ENCODE measurements at regions not wholly inside any gene's neighbourhood (a gene's known extent, or its start where the extent isn't known, plus 50 kb on each side); places are given as distances from the start of the nearest gene placed in this dataset.

GRCh38 chr10:56561336-56561735 lies 200.3 kb upstream of the ZWINT start:
- Histone ChIP-seq H3K36me3 (ENCODE audit: control insufficient read depth, insufficient read depth, low read length) (no peaks in the 10 kb centered on the region), H3K27me3 (ENCODE audit: control insufficient read depth, insufficient read depth, low read length) (no peaks in the 10 kb centered on the region), H3K4me1 (ENCODE audit: control insufficient read depth, insufficient read depth, low read length) (no peaks in the 10 kb centered on the region), H3K4me3 (ENCODE audit: low read length) (no peak overlapping the region), H3K9ac (ENCODE audit: low read length) (no peak overlapping the region), H3K27ac (ENCODE audit: low read depth, low read length) (no peak overlapping the region)

GRCh38 chr10:56551037-56551436 lies 190.0 kb upstream of the ZWINT start:
- Histone ChIP-seq H3K4me1 (ENCODE audit: control insufficient read depth, insufficient read depth, low read length) (no peaks in the 10 kb centered on the region), H3K4me3 (ENCODE audit: low read length) (no peak overlapping the region), H3K36me3 (ENCODE audit: control insufficient read depth, insufficient read depth, low read length) (no peaks in the 10 kb centered on the region), H3K9ac (ENCODE audit: low read length) (no peak overlapping the region), H3K27me3 (ENCODE audit: control insufficient read depth, insufficient read depth, low read length) (no peaks in the 10 kb centered on the region), H3K27ac (ENCODE audit: low read depth, low read length) (no peak overlapping the region)

- no peak overlapping the region for H3K9ac ChIP-seq (ENCODE audit: low read length)
- no peak overlapping the region for H3K4me3 ChIP-seq (ENCODE audit: low read length)
- H3K4me1 ChIP-seq (ENCODE audit: control insufficient read depth, insufficient read depth, low read length), result no peaks in the 10 kb centered on the region
- no peaks in the 10 kb centered on the region for H3K36me3 ChIP-seq (ENCODE audit: control insufficient read depth, insufficient read depth, low read length)
- H3K27ac ChIP-seq (ENCODE audit: low read depth, low read length), result no peak overlapping the region
- H3K27me3 ChIP-seq (ENCODE audit: control insufficient read depth, insufficient read depth, low read length), result no peaks in the 10 kb centered on the region
These were observed 186.1 kb upstream of the ZWINT start for GRCh38 chr10:56547163-56547562.

- H3K9ac ChIP-seq (ENCODE audit: low read length), result no peak overlapping the region
- no peak overlapping the region for H3K27ac ChIP-seq (ENCODE audit: low read depth, low read length)
- H3K27me3 ChIP-seq (ENCODE audit: control insufficient read depth, insufficient read depth, low read length), result no peaks in the 10 kb centered on the region
- no peak overlapping the region for H3K4me3 ChIP-seq (ENCODE audit: low read length)
- H3K36me3 ChIP-seq (ENCODE audit: control insufficient read depth, insufficient read depth, low read length), result no peaks in the 10 kb centered on the region
- no peaks in the 10 kb centered on the region for H3K4me1 ChIP-seq (ENCODE audit: control insufficient read depth, insufficient read depth, low read length)
These were observed 176.9 kb upstream of the ZWINT start for GRCh38 chr10:56537984-56538383.

GRCh38 chr10:56522166-56522565 lies 161.1 kb upstream of the ZWINT start:
- Histone ChIP-seq H3K36me3 (ENCODE audit: control insufficient read depth, insufficient read depth, low read length) (no peaks in the 10 kb centered on the region), H3K27me3 (ENCODE audit: control insufficient read depth, insufficient read depth, low read length) (no peaks in the 10 kb centered on the region), H3K27ac (ENCODE audit: low read depth, low read length) (no peak overlapping the region), H3K4me1 (ENCODE audit: control insufficient read depth, insufficient read depth, low read length) (no peaks in the 10 kb centered on the region), H3K9ac (ENCODE audit: low read length) (no peak overlapping the region), H3K4me3 (ENCODE audit: low read length) (no peak overlapping the region)

- H3K27me3 ChIP-seq (ENCODE audit: control insufficient read depth, insufficient read depth, low read length), result no peaks in the 10 kb centered on the region
- no peak overlapping the region for H3K4me3 ChIP-seq (ENCODE audit: low read length)
- no peaks in the 10 kb centered on the region for H3K36me3 ChIP-seq (ENCODE audit: control insufficient read depth, insufficient read depth, low read length)
- H3K4me1 ChIP-seq (ENCODE audit: control insufficient read depth, insufficient read depth, low read length), result no peaks in the 10 kb centered on the region
- H3K27ac ChIP-seq (ENCODE audit: low read depth, low read length), result no peak overlapping the region
- no peak overlapping the region for H3K9ac ChIP-seq (ENCODE audit: low read length)
These were observed 147.5 kb upstream of the ZWINT start for GRCh38 chr10:56508562-56508961.

GRCh38 chr10:56507033-56507432 lies 146.0 kb upstream of the ZWINT start:
- no peak overlapping the region for H3K9ac ChIP-seq (ENCODE audit: low read length)
- H3K27ac ChIP-seq (ENCODE audit: low read depth, low read length), result no peak overlapping the region
- no peaks in the 10 kb centered on the region for H3K36me3 ChIP-seq (ENCODE audit: control insufficient read depth, insufficient read depth, low read length)
- H3K27me3 ChIP-seq (ENCODE audit: control insufficient read depth, insufficient read depth, low read length), result no peaks in the 10 kb centered on the region
- no peaks in the 10 kb centered on the region for H3K4me1 ChIP-seq (ENCODE audit: control insufficient read depth, insufficient read depth, low read length)
- no peak overlapping the region for H3K4me3 ChIP-seq (ENCODE audit: low read length)

- no peaks in the 10 kb centered on the region for H3K4me1 ChIP-seq (ENCODE audit: control insufficient read depth, insufficient read depth, low read length)
- H3K9ac ChIP-seq (ENCODE audit: low read length), result no peak overlapping the region
- H3K36me3 ChIP-seq (ENCODE audit: control insufficient read depth, insufficient read depth, low read length), result no peaks in the 10 kb centered on the region
- no peak overlapping the region for H3K27ac ChIP-seq (ENCODE audit: low read depth, low read length)
- H3K27me3 ChIP-seq (ENCODE audit: control insufficient read depth, insufficient read depth, low read length), result no peaks in the 10 kb centered on the region
- H3K4me3 ChIP-seq (ENCODE audit: low read length), result no peak overlapping the region
These were observed 144.5 kb upstream of the ZWINT start for GRCh38 chr10:56505555-56505954.

GRCh38 chr10:56496186-56496486 lies 135.1 kb upstream of the ZWINT start:
- H3K4me1 ChIP-seq (ENCODE audit: control insufficient read depth, insufficient read depth, low read length), result no peaks in the 10 kb centered on the region
- H3K27me3 ChIP-seq (ENCODE audit: control insufficient read depth, insufficient read depth, low read length), result no peaks in the 10 kb centered on the region
- H3K9ac ChIP-seq (ENCODE audit: low read length), result no peak overlapping the region
- H3K27ac ChIP-seq (ENCODE audit: low read depth, low read length), result no peak overlapping the region
- no peak overlapping the region for H3K4me3 ChIP-seq (ENCODE audit: low read length)
- no peaks in the 10 kb centered on the region for H3K36me3 ChIP-seq (ENCODE audit: control insufficient read depth, insufficient read depth, low read length)

- H3K4me3 ChIP-seq (ENCODE audit: low read length), result no peak overlapping the region
- no peak overlapping the region for H3K9ac ChIP-seq (ENCODE audit: low read length)
- no peaks in the 10 kb centered on the region for H3K36me3 ChIP-seq (ENCODE audit: control insufficient read depth, insufficient read depth, low read length)
These were observed 126.7 kb upstream of the ZWINT start for GRCh38 chr10:56487746-56488145.

GRCh38 chr10:56481521-56482091 lies 120.5 kb upstream of the ZWINT start:
- H3K4me1 ChIP-seq (ENCODE audit: control insufficient read depth, insufficient read depth, low read length), result no peaks in the 10 kb centered on the region
- no peak overlapping the region for H3K4me3 ChIP-seq (ENCODE audit: low read length)
- no peaks in the 10 kb centered on the region for H3K27me3 ChIP-seq (ENCODE audit: control insufficient read depth, insufficient read depth, low read length)
- H3K9ac ChIP-seq (ENCODE audit: low read length), result no peak overlapping the region
- no peaks in the 10 kb centered on the region for H3K36me3 ChIP-seq (ENCODE audit: control insufficient read depth, insufficient read depth, low read length)
- H3K27ac ChIP-seq (ENCODE audit: low read depth, low read length), result no peak overlapping the region

More at GRCh38 chr10:56487746-56488145, 126.7 kb upstream of the ZWINT start:
- H3K27me3 ChIP-seq (ENCODE audit: control insufficient read depth, insufficient read depth, low read length), result no peaks in the 10 kb centered on the region
- no peaks in the 10 kb centered on the region for H3K4me1 ChIP-seq (ENCODE audit: control insufficient read depth, insufficient read depth, low read length)
- no peak overlapping the region for H3K27ac ChIP-seq (ENCODE audit: low read depth, low read length)

GRCh38 chr10:56472978-56473377 lies 111.9 kb upstream of the ZWINT start:
- Histone ChIP-seq H3K27ac (ENCODE audit: low read depth, low read length) (no peak overlapping the region), H3K9ac (ENCODE audit: low read length) (no peak overlapping the region), H3K36me3 (ENCODE audit: control insufficient read depth, insufficient read depth, low read length) (no peaks in the 10 kb centered on the region), H3K27me3 (ENCODE audit: control insufficient read depth, insufficient read depth, low read length) (no peaks in the 10 kb centered on the region), H3K4me1 (ENCODE audit: control insufficient read depth, insufficient read depth, low read length) (no peaks in the 10 kb centered on the region), H3K4me3 (ENCODE audit: low read length) (no peak overlapping the region)

GRCh38 chr10:56470701-56471100 lies 109.6 kb upstream of the ZWINT start:
- Histone ChIP-seq H3K36me3 (ENCODE audit: control insufficient read depth, insufficient read depth, low read length) (no peaks in the 10 kb centered on the region), H3K9ac (ENCODE audit: low read length) (no peak overlapping the region), H3K4me3 (ENCODE audit: low read length) (no peak overlapping the region), H3K27ac (ENCODE audit: low read depth, low read length) (no peak overlapping the region), H3K4me1 (ENCODE audit: control insufficient read depth, insufficient read depth, low read length) (no peaks in the 10 kb centered on the region), H3K27me3 (ENCODE audit: control insufficient read depth, insufficient read depth, low read length) (no peaks in the 10 kb centered on the region)

Data from rectal smooth muscle tissue (tissue), 1 donor.